H1 (cell line): ENCODE measurements at regions not wholly inside any gene's neighbourhood (a gene's known extent, or its start where the extent isn't known, plus 50 kb on each side); places are given as distances from the start of the nearest gene placed in this dataset.

Source experiments
- CTCF ChIA-PET: fragments of 300-600 bp; sonication (Branson Sonifier 250); formaldehyde crosslinking; loops from one replicate; lab custom pipeline; 2021; ENCODE audit not compliant: partially characterized antibody; lab: Charles Lee
- POLR2A ChIA-PET: fragments of 300-600 bp; sonication (Branson Sonifier 250); formaldehyde crosslinking; loops from one replicate; lab custom pipeline; 2021; ENCODE audit warnings: inconsistent platforms; ENCODE audit not compliant: partially characterized antibody; lab: Charles Lee
- DNase-seq, 2 experiments: peaks; one replicate each; pipeline versions ENCODE4 v3.0.0 to v3.0.0-alpha.2; 2010 to 2022; ENCODE audit warnings: low spot score in 2 of 2, low read depth in 1 of 2, mixed read lengths in 1 of 2
- FAIRE-seq: peaks from 2 replicates; lab custom pipeline; 2011; peaks lifted over from hg19 to GRCh38; lab: Jason Lieb, UNC
- H2AFZ ChIP-seq: 2 replicates; pipeline ENCODE4 v1.8.1; 2012; ENCODE audit warnings: low read length, inconsistent platforms
- H2AK5ac ChIP-seq: 2 replicates; pipeline ENCODE4 v1.6.1; 2013; ENCODE audit warnings: low read depth, low read length
- H2BK120ac ChIP-seq: replicated peaks from 2 replicates; pipeline ENCODE3; 2013; ENCODE audit warnings: low read depth, low read length, inconsistent platforms
- H2BK12ac ChIP-seq: 2 replicates; pipeline ENCODE4 v1.6.1; 2013; ENCODE audit warnings: low read depth, low read length
- H2BK15ac ChIP-seq: 2 replicates; pipeline ENCODE4 v1.6.1; 2013; ENCODE audit warnings: low read length
- H2BK20ac ChIP-seq: 2 replicates; pipeline ENCODE4 v1.6.1; 2013; ENCODE audit warnings: low read length
- H2BK5ac ChIP-seq: 2 replicates; pipeline ENCODE4 v1.6.1; 2013; ENCODE audit warnings: low read depth, low read length
- H3K14ac ChIP-seq: 2 replicates; pipeline ENCODE4 v1.6.1; 2013; ENCODE audit warnings: inconsistent platforms; ENCODE audit not compliant: insufficient read length
- H3K18ac ChIP-seq: 2 replicates; pipeline ENCODE4 v1.6.1; 2013; ENCODE audit warnings: low read length; ENCODE audit errors: extremely low read depth
- H3K23ac ChIP-seq: 2 replicates; pipeline ENCODE4 v1.6.1; 2013; ENCODE audit warnings: inconsistent platforms; ENCODE audit not compliant: insufficient read length
- H3K23me2 ChIP-seq: 2 replicates; pipeline ENCODE4 v1.6.1; 2013; ENCODE audit warnings: low read depth, low read length
- H3K27ac ChIP-seq: 2 replicates; pipeline ENCODE4 v1.6.1; 2011; ENCODE audit warnings: low read depth, low read length, inconsistent platforms
- H3K27me3 ChIP-seq, 4 experiments: replicated peaks in 1 of 4; 1 replicate in 1 of 4; 2 replicates in 3 of 4; pipeline versions ENCODE4 v1.6.1 to v1.8.1; 2011 to 2013; ENCODE audit warnings: low read length in 3 of 4, mild to moderate bottlenecking in 3 of 4, inconsistent platforms in 2 of 4, mixed read lengths in 2 of 4, moderate library complexity in 1 of 4; ENCODE audit not compliant: control insufficient read depth in 3 of 4, insufficient read depth in 3 of 4; ENCODE audit errors: extremely low read depth in 1 of 4
- H3K36me3 ChIP-seq, 4 experiments: 2 replicates each; pipeline versions ENCODE4 v1.6.1 to v1.8.1; 2011 to 2013; ENCODE audit warnings: mild to moderate bottlenecking in 4 of 4, low read length in 3 of 4, moderate library complexity in 2 of 4, control low read depth in 1 of 4, inconsistent platforms in 1 of 4; ENCODE audit not compliant: insufficient read depth in 4 of 4, control insufficient read depth in 2 of 4
- H3K4ac ChIP-seq: replicated peaks from 2 replicates; pipeline ENCODE3; 2013; ENCODE audit warnings: low read length, low read depth, mixed read lengths, inconsistent platforms; ENCODE audit not compliant: insufficient read length
- H3K4me1 ChIP-seq, 4 experiments: replicated peaks in 1 of 4; 1 replicate in 1 of 4; 2 replicates in 3 of 4; pipeline versions ENCODE4 v1.6.1 to v1.8.1; 2011 to 2013; ENCODE audit warnings: low read length in 3 of 4, inconsistent platforms in 2 of 4, mixed read lengths in 1 of 4; ENCODE audit not compliant: insufficient read depth in 4 of 4, control insufficient read depth in 3 of 4
- H3K4me2 ChIP-seq, 2 experiments: 2 replicates each; pipeline versions ENCODE4 v1.6.1 to v1.8.1; 2011 to 2013; ENCODE audit warnings: low read depth in 2 of 2, low read length in 2 of 2, control low read depth in 1 of 2, inconsistent platforms in 1 of 2, mild to moderate bottlenecking in 1 of 2; ENCODE audit not compliant: insufficient read depth in 1 of 2
- H3K4me3 ChIP-seq, 4 experiments: fragments of 200-600, 300-600 bp in 1 of 4; sonication (generic), shearing (Covaris generic), sonication (Bioruptor Twin) in 1 of 4; 2 replicates each; pipeline versions ENCODE4 v1.5.1 to v1.8.1; 2011 to 2016; ENCODE audit warnings: low read length in 4 of 4, low read depth in 3 of 4, control low read depth in 2 of 4, inconsistent platforms in 2 of 4, mild to moderate bottlenecking in 2 of 4, mixed read lengths in 1 of 4, moderate library complexity in 1 of 4; ENCODE audit not compliant: insufficient read depth in 2 of 4; ENCODE audit errors: extremely low read depth in 1 of 4
- H3K56ac ChIP-seq: replicated peaks from 2 replicates; pipeline ENCODE3; 2013; ENCODE audit warnings: low read depth, mild to moderate bottlenecking, mixed read lengths, low read length, inconsistent platforms; ENCODE audit not compliant: insufficient read length
- H3K79me1 ChIP-seq: 2 replicates; pipeline ENCODE4 v1.6.1; 2013; ENCODE audit warnings: low read depth, low read length, control low read depth
- H3K79me2 ChIP-seq, 2 experiments: 2 replicates each; pipeline versions ENCODE4 v1.6.1 to v1.8.1; 2012 to 2013; ENCODE audit warnings: low read length in 2 of 2, mild to moderate bottlenecking in 2 of 2, inconsistent platforms in 1 of 2; ENCODE audit not compliant: insufficient read depth in 2 of 2, control insufficient read depth in 1 of 2
- H3K9ac ChIP-seq, 4 experiments: replicated peaks in 1 of 4; 1 replicate in 1 of 4; 2 replicates in 3 of 4; pipeline versions ENCODE4 v1.6.1 to v1.8.1; 2011 to 2013; ENCODE audit warnings: low read depth in 3 of 4, low read length in 3 of 4, control low read depth in 2 of 4, mild to moderate bottlenecking in 2 of 4, moderate library complexity in 2 of 4, inconsistent platforms in 1 of 4; ENCODE audit errors: extremely low read depth in 1 of 4
- H3K9me3 ChIP-seq, 2 experiments: 2 replicates each; pipeline versions ENCODE4 v1.6.1 to v1.8.1; 2012 to 2013; ENCODE audit warnings: mild to moderate bottlenecking in 2 of 2, moderate library complexity in 2 of 2, control low read depth in 1 of 2, inconsistent platforms in 1 of 2, low read depth in 1 of 2, low read length in 1 of 2, mixed read lengths in 1 of 2; ENCODE audit not compliant: insufficient read depth in 2 of 2
- H4K20me1 ChIP-seq, 2 experiments: replicated peaks in 1 of 2; 2 replicates each; pipeline versions ENCODE3 to v1.8.1; 2011 to 2013; ENCODE audit warnings: inconsistent platforms in 2 of 2, low read length in 2 of 2, mild to moderate bottlenecking in 1 of 2; ENCODE audit not compliant: insufficient read depth in 2 of 2, control insufficient read depth in 1 of 2
- H4K5ac ChIP-seq: 2 replicates; pipeline ENCODE4 v1.6.1; 2013; ENCODE audit warnings: low read length, low read depth, mixed read lengths, inconsistent platforms; ENCODE audit not compliant: insufficient read length
- H4K8ac ChIP-seq: 2 replicates; pipeline ENCODE4 v1.8.0; 2013; ENCODE audit warnings: mild to moderate bottlenecking, moderate library complexity, low read length, inconsistent platforms; ENCODE audit not compliant: insufficient read depth; ENCODE audit errors: extremely low read depth
- H4K91ac ChIP-seq: replicated peaks from 2 replicates; pipeline ENCODE3; 2013; ENCODE audit warnings: low read length, mixed read lengths, inconsistent platforms; ENCODE audit not compliant: insufficient read length
- CHD2 ChIP-seq: IDR thresholded peaks from 2 replicates; pipeline ENCODE4 v1.6.1; 2012; ENCODE audit warnings: low read length, improper control_type of control experiment
- GABPA ChIP-seq: IDR thresholded peaks from 2 replicates; pipeline ENCODE4 v1.6.1; 2011; ENCODE audit warnings: mild to moderate bottlenecking, low read length, moderate library complexity, borderline replicate concordance; ENCODE audit not compliant: insufficient read depth
- RAD21 ChIP-seq, 2 experiments: IDR thresholded peaks in 1 of 2; conservative IDR thresholded peaks in 1 of 2; 2 replicates each; pipeline ENCODE4 v1.6.1; 2011; ENCODE audit warnings: low read depth in 2 of 2, low read length in 2 of 2, improper control_type of control experiment in 1 of 2, inconsistent platforms in 1 of 2, mild to moderate bottlenecking in 1 of 2, moderate library complexity in 1 of 2
- SIRT6 ChIP-seq: IDR thresholded peaks from one replicate; pipeline ENCODE4 v1.7.1; 2012; ENCODE audit warnings: low read length, inconsistent platforms
- SP4 ChIP-seq: IDR thresholded peaks from 2 replicates; pipeline ENCODE4 v1.6.1; 2012; ENCODE audit warnings: low read length, inconsistent platforms
- TBP ChIP-seq: IDR thresholded peaks from 2 replicates; pipeline ENCODE4 v1.6.1; 2011; ENCODE audit warnings: low read depth, low read length, improper control_type of control experiment
- WGBS, 2 experiments: shearing (Covaris generic) in 1 of 2; methylation state at CpG; one replicate each; pipeline versions ENCODE4 v1.1.6 to v1.1.7; 2013 to 2015; ENCODE audit warnings: low lambda C conversion rate in 2 of 2, mixed read lengths in 2 of 2, inconsistent platforms in 1 of 2, low coverage in 1 of 2, missing lambda C conversion rate in 1 of 2; ENCODE audit not compliant: insufficient replicate concordance in 2 of 2, insufficient coverage in 1 of 2, insufficient read length in 1 of 2; ENCODE audit errors: extremely low coverage in 1 of 2, missing lambda C conversion rate in 1 of 2; 5-methylcytosine and 5-hydroxymethylcytosine counted together

- Histone ChIP-seq H3K9ac (no peak overlapping the region), H3K23me2 (no peaks in the 10 kb centered on the region), H4K5ac (no peak overlapping the region), H3K14ac (no peak overlapping the region), H3K4me2 (no peak overlapping the region), H2AFZ (no peak overlapping the region), H4K91ac (no peak overlapping the region), H2BK5ac (no peak overlapping the region)
- CTCF ChIA-PET: no interaction called here
- TF ChIP-seq RAD21 (IDR thresholded peaks at IDR 0.05 in 1 of 2, conservative IDR thresholded peaks at IDR 0.05 in 1 of 2; ENCODE audit: low read depth in 2 of 2, low read length in 2 of 2): no peak
- no peak for TF ChIP-seq CHD2
- no peak for TF ChIP-seq GABPA
- no peak for TF ChIP-seq SP4
- TF ChIP-seq TBP: no peak
- no peak for TF ChIP-seq SIRT6
- TF ChIP-seq, all 59 proteins: peak for 0
- WGBS, 2 experiments: 78% methylated on average over 2 of the region's 2 CpGs; no CpG with 5 or more reads in 1 of the 2 experiments
- no peak overlapping the region for H3K56ac ChIP-seq
- H2BK15ac ChIP-seq: no peak overlapping the region
- no peak for FAIRE-seq
- H2BK12ac ChIP-seq: no peak overlapping the region
- H3K4me1 ChIP-seq: no peaks in the 10 kb centered on the region
- H3K27ac ChIP-seq: no peak overlapping the region
- peaks cover 77 to 90% of the 10 kb centered on the region in 2 experiments for H3K9me3 ChIP-seq
- no peak overlapping the region for H2AK5ac ChIP-seq
- no peak overlapping the region for H3K23ac ChIP-seq
- no peaks in the 10 kb centered on the region for H3K27me3 ChIP-seq
- no peak overlapping the region for H4K8ac ChIP-seq
- DNase-seq: no peak
- no peak overlapping the region for H3K4me3 ChIP-seq
- no peaks in the 10 kb centered on the region for H3K79me1 ChIP-seq
- H2BK20ac ChIP-seq: no peak overlapping the region
- no peaks in the 10 kb centered on the region for H3K36me3 ChIP-seq
- POLR2A ChIA-PET: no interaction called here
- no peak overlapping the region for H2BK120ac ChIP-seq
- no peak overlapping the region for H3K18ac ChIP-seq
- no peaks in the 10 kb centered on the region for H3K79me2 ChIP-seq
- H3K4ac ChIP-seq: no peak overlapping the region
- no peaks in the 10 kb centered on the region for H4K20me1 ChIP-seq
Observed at GRCh38 chr16:35449663-35450062, 1990.3 kb downstream of the TP53TG3F start.
